MCF 10A (cell line): ENCODE measurements at regions not wholly inside any gene's neighbourhood (a gene's known extent, or its start where the extent isn't known, plus 50 kb on each side); places are given as distances from the start of the nearest gene placed in this dataset.
"Not testable (repeated sequence)": the region's sequence is repeated elsewhere in the genome, so short reads cannot be mapped to it uniquely, and the experiment has no call there.

Experiments used
- BruUV-seq: library from RNA; stranded (reverse); fragments of 400-500 nt; replicated peaks from 2 replicates; lab custom pipeline; 2021; lab: Mats Ljungman, UMichigan
- CTCF ChIA-PET: fragments of 300-600 bp; sonication (Branson Sonifier 250); formaldehyde crosslinking; extraction: SDS; loops from one replicate; lab custom pipeline; 2021; ENCODE audit warnings: antibody characterized with exemption, inconsistent platforms; lab: Yijun Ruan, JAX
- POLR2A ChIA-PET: fragments of 300-600, 350-650 bp; sonication (Branson Sonifier 250); formaldehyde crosslinking; extraction: SDS; loops from one replicate; lab custom pipeline; 2020; ENCODE audit warnings: antibody characterized with exemption, inconsistent platforms; lab: Yijun Ruan, JAX
- DNase-seq: peaks from one replicate; pipeline ENCODE4 v3.0.0-alpha.2; 2018; ENCODE audit not compliant: unreplicated experiment
- H3K27ac Mint-ChIP-seq: one replicate; pipeline ENCODE4 v1.8.0; 2022; ENCODE audit warnings: mild to moderate bottlenecking, low read depth, mixed read lengths; ENCODE audit not compliant: unreplicated experiment
- H3K27me3 Mint-ChIP-seq: one replicate; pipeline ENCODE4 v1.8.0; 2022; ENCODE audit warnings: mixed read lengths; ENCODE audit not compliant: insufficient read depth, unreplicated experiment
- H3K36me3 Mint-ChIP-seq: one replicate; pipeline ENCODE4 v1.8.0; 2022; ENCODE audit warnings: mild to moderate bottlenecking, moderate library complexity, mixed read lengths; ENCODE audit not compliant: insufficient read depth, unreplicated experiment
- H3K4me1 Mint-ChIP-seq: one replicate; pipeline ENCODE4 v1.8.0; 2022; ENCODE audit warnings: mixed read lengths; ENCODE audit not compliant: insufficient read depth, unreplicated experiment
- H3K4me3 Mint-ChIP-seq: one replicate; pipeline ENCODE4 v1.8.0; 2022; ENCODE audit warnings: mild to moderate bottlenecking, moderate library complexity, mixed read lengths; ENCODE audit not compliant: unreplicated experiment
- H3K9me3 Mint-ChIP-seq: one replicate; pipeline ENCODE4 v1.8.0; 2022; ENCODE audit warnings: mixed read lengths; ENCODE audit not compliant: unreplicated experiment
- CTCF ChIP-seq: fragments of 200-600 bp; IDR thresholded peaks from one replicate; pipeline ENCODE4 v1.8.0; 2022; ENCODE audit warnings: antibody characterized with exemption, mild to moderate bottlenecking; ENCODE audit not compliant: unreplicated experiment
- intact Hi-C: fragments of 100-400 bp; cut with micrococcal nuclease; formaldehyde crosslinking; loops from 2 replicates; pipeline ENCODE4 v1.14.1; 2022

GRCh38 chr9:64061013-64061627 is 1223.9 kb downstream of the FOXD4L5 start:
- no peak overlapping the region for H3K4me3 Mint-ChIP-seq
- no peaks in the 10 kb centered on the region for H3K4me1 Mint-ChIP-seq
- no TSS peak for BruUV-seq
- TF ChIP-seq CTCF, result no peak
- H3K9me3 Mint-ChIP-seq, result peaks cover 22% of the 10 kb centered on the region
- intact Hi-C loops, result no loop called here
- H3K36me3 Mint-ChIP-seq, result no peaks in the 10 kb centered on the region
- H3K27me3 Mint-ChIP-seq, result no peaks in the 10 kb centered on the region
- no peak for DNase-seq
- POLR2A ChIA-PET, result no interaction called here
- CTCF ChIA-PET, result no interaction called here
- no peak overlapping the region for H3K27ac Mint-ChIP-seq

DNA sequence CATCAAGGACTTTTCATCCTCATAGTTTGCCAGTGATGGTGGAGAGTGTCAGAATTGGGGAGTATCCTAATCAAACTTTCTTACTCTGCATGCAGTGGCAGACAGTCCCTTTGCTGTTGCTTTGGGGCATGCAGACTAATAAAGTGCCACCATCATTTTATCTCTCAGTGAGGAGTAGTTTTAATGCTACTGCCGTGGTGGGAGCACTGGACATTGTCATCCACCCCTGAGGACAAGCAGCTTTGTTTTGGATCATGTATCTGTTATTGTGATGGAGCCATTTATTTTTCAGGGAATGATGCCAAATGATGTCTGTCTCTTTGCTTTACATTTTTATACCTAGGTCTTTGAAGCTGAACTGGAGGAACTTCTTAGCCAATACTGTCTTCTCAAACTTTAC is 1226.9 kb downstream of the FOXD4L5 start:
- H3K4me1 Mint-ChIP-seq, POLR2A ChIA-PET, BruUV-seq, DNase-seq, CTCF ChIA-PET, H3K4me3 Mint-ChIP-seq, H3K36me3 Mint-ChIP-seq, intact Hi-C loops, H3K27me3 Mint-ChIP-seq, H3K27ac Mint-ChIP-seq: not testable (repeated sequence)
- peaks cover 15% of the 10 kb centered on the region for H3K9me3 Mint-ChIP-seq

DNA sequence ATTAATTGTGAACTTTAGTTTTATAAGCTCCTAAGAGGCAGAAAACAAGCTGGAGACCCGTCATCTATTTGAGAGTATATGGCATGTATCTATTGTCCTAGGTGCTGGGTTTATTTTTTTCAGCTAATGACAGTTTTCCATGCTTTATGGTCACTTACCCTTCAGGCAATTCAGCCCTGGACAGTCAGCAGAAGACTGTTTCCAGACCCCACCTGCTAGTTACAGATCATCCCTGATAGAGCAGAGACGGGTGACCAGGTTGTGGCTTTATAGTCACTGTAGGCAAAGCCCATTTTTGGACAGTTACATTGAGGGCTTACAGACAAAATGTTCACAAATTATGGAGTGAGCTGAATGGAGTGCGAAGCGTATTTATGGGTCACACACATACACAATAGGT is 1227.5 kb downstream of the FOXD4L5 start:
- Mint-ChIP-seq H3K27me3 (no peaks in the 10 kb centered on the region), H3K36me3 (no peaks in the 10 kb centered on the region), H3K4me1 (no peaks in the 10 kb centered on the region), H3K4me3 (no peak overlapping the region), H3K27ac (no peak overlapping the region), H3K9me3 (peaks cover 15% of the 10 kb centered on the region)
- no TSS peak for BruUV-seq
- no peak for DNase-seq
- intact Hi-C loops, result no loop called here
- TF ChIP-seq CTCF, result no peak
- POLR2A ChIA-PET, result no interaction called here
- CTCF ChIA-PET, result no interaction called here

- CTCF ChIA-PET, H3K36me3 Mint-ChIP-seq, intact Hi-C loops, H3K4me1 Mint-ChIP-seq, H3K27me3 Mint-ChIP-seq, H3K4me3 Mint-ChIP-seq, DNase-seq, POLR2A ChIA-PET, BruUV-seq, H3K27ac Mint-ChIP-seq: not testable (repeated sequence)
- peaks cover 27% of the 10 kb centered on the region for H3K9me3 Mint-ChIP-seq
These were observed 1256.1 kb downstream of the FOXD4L5 start for GRCh38 chr9:64028925-64029324.

GRCh38 chr9:64020696-64021491 is 1264.1 kb downstream of the FOXD4L5 start:
- H3K9me3 Mint-ChIP-seq, CTCF ChIA-PET, H3K27ac Mint-ChIP-seq, BruUV-seq, H3K27me3 Mint-ChIP-seq, intact Hi-C loops, H3K4me3 Mint-ChIP-seq, DNase-seq, H3K36me3 Mint-ChIP-seq, POLR2A ChIA-PET, H3K4me1 Mint-ChIP-seq: not testable (repeated sequence)

GRCh38 chr9:64017666-64018065 is 1267.3 kb downstream of the FOXD4L5 start:
- BruUV-seq, H3K27me3 Mint-ChIP-seq, H3K36me3 Mint-ChIP-seq, H3K4me3 Mint-ChIP-seq, H3K27ac Mint-ChIP-seq, CTCF ChIA-PET, DNase-seq, intact Hi-C loops, H3K4me1 Mint-ChIP-seq, POLR2A ChIA-PET, H3K9me3 Mint-ChIP-seq: not testable (repeated sequence)

DNA sequence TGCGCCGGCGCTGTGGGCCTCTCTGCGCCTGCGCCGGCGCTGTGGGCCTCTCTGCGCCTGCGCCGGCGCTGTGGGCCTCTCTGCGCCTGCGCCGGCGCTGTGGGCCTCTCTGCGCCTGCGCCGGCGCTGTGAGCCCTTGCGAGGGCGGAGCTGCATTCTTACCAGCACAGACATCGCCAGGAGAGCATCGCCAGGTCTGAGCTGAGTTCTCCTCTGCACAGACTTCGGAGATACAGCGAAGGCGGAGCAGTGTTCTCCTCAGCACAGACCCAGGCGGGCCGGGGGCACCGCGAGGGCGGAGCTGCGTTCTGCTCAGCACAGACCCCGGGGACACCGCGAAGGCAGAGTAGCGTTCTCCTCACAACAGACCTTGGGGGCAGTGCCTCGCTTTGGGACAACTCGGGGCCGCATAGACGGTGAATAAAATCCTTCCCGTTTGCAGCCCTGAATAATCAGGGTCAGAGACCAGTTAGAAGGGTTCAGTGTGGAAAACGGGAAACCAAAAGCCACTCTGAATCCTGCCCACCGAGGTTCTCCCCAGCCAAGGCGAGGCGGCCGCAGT is 1268.1 kb downstream of the FOXD4L5 start:
- H3K27me3 Mint-ChIP-seq, BruUV-seq, intact Hi-C loops, DNase-seq, H3K27ac Mint-ChIP-seq, H3K9me3 Mint-ChIP-seq, CTCF ChIA-PET, POLR2A ChIA-PET, H3K4me1 Mint-ChIP-seq, H3K4me3 Mint-ChIP-seq, H3K36me3 Mint-ChIP-seq: not testable (repeated sequence)
